GM20431 (cell line): ENCODE measurements at regions not wholly inside any gene's neighbourhood (a gene's known extent, or its start where the extent isn't known, plus 50 kb on each side); places are given as distances from the start of the nearest gene placed in this dataset.
"Not testable (repeated sequence)": the region's sequence is repeated elsewhere in the genome, so short reads cannot be mapped to it uniquely, and the experiment has no call there.

Experiments
- in situ Hi-C: fragments of 300-500 bp; cut with MseI, MboI; formaldehyde crosslinking; loops from one replicate; pipeline ENCODE4 v1.15.0; 2020; ENCODE audit warnings: low sequenced_read_pairs; ENCODE audit not compliant: unreplicated experiment

DNA sequence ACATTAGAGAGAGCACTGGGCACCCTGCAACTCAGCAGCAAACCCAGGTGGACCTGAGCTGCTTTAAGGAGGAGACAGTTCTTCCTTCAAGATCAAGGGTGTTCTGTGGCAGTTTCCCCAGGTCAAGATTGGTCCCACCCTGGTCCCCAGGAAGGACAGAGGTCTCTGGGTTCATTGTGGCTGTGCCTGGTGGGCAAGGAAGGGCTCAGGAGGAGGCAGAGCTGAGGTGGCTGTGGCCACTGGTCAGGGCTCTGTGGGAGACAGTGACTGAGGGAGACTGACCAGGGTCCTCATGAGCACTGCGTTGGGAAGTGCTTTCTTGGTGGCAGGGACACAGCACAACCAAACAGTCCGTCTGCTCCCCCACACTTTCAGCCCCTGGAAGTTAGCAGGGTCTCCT, 141.3 kb downstream of the FCRL5 start:
- in situ Hi-C loops, result no loop called here

DNA sequence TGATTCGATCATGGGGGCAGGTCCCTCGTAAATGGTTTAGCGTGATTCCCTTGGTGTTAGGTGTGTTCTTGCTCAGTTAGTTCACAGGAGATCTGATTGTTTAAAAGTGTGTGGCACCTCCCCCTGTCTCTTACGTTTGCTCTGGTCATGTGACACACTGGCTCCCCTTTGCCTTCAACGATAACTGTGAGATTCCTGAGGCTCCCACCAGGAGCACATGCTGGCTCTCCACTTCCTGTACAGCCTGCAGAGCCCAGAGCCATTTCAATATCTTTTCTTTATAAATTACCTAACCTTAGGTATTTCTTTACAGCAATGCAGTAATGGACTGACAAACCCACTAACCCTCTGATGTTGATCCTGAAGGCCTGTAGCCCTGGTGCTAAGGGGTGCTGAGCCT, 141.9 kb downstream of the FCRL5 start:
- in situ Hi-C loops, result no loop called here

DNA sequence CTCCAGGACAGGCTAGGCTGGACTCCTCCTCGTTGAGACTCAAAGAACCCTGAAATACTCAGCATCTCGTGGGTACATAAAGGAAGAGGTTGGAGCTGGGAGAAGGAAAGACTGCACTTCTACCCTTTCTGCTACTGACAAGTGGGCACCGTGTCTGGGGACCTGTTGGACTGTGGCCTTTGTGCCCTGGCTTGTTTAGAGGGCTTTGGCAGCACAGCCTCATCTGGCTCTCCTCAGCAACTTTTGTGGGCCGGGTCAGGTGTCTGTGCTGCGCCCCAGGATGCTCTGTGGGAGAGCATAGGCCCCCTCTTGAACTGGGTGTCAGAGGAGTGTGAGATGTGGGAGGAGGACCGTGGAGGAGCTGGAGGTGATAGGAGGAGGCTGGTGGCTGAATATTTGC, 142.4 kb downstream of the FCRL5 start:
- in situ Hi-C loops, result no loop called here

DNA sequence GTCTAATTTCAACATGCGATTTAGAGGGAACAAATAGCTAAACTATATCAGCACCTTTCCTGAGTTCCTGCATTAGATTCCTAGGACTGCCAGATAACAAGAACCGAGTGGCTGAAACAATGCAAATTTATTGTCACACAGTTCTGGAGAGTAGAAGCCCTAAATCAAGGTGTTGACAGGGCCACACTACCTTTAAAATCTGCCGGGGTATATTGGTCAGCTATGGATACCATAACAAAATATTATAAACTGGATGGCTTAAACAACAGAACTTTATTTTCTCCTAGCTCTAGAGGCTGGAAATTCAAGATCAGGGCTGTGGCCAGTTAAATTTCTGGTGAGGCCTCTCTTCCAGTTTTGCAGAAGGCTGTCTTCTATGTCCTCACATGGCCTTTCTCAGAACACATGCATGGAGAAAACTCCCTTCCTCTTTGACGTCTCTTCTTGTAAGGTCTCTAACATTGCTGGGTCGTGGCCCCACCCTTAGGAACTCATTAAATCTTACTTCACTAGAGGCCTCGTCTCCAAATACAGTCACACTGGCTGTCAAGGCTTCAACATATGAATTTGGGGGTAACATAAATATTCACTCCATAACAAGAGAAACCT, 144.3 kb downstream of the FCRL5 start:
- in situ Hi-C loops, result no loop called here

DNA sequence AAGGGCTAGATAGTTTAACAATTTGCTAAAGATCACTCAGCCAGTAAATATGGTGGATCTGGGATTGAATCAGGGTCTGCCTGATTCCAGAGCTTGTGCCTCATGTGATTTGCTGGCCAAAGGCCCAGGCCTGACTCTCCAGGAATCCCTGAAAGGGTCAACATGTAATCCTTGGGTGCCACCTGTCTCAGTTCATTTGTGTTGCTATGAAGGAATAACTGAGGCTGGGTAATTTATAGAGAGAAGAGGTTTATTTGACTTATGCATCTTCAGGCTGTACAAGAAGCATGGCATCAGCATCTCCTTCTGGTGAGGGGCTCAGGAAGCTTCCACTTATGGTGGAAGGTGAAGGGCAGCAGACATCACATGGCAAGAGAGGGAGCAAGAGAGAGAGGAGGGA, 144.9 kb downstream of the FCRL5 start:
- in situ Hi-C loops, result no loop called here

DNA sequence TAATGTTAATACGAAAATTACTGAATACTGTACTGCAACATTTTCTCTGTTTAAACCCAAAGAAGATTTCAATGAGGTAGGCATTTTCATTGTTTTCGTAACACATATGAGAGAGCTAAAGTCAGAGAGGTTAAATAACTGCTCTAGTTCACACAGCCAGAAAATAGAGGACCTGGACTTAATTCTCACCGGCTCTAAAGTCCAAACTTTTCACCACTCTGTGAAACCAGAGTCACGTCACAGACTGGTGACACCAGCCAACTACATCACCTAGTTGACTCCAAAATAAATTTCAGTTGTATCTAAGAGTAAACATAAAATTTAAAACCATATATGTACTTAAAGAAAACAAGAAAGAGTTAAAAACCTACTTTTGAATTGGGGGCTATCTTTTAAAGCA, 146.7 kb downstream of the FCRL5 start:
- in situ Hi-C loops, result no loop called here

DNA sequence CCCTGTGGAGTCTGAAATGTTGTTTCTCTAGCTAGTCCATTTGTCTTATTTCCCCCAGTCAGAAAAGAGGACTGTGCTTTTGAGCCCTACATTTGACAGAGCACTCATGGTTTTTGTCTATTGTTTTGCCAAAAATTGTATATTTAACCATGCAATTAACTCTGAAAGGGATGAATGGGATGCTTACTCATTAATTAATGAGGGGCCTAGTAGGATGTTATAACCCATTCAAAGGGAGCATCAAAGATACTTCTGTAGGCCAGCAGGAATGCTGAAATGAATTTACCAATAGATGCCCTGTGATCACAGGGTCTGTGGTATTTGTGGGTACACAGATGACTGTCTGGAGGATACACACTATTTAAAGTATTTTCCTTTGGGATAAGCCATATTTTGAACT, 147.7 kb downstream of the FCRL5 start:
- in situ Hi-C loops, result no loop called here

DNA sequence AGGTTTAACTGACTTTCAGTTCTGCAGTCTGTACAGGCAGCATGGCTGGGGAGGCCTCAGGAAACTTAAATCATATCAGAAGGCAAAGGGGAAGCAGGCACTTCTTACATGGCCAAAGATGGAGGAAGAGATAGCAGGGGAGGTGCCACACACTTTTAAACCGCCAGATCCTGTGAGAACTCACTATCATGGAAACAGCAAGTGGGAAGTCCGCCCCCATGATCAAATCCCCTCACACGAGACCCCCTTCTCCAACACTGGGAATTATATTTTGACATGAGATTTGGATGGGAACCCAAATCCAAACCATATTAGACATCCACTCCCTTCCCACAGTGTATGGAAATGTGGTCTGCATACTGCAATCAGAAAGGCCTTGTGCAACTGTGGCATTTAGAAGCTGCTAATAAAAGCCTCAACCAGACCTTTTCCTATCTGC, 148.2 kb downstream of the FCRL5 start:
- in situ Hi-C loops, result no loop called here

DNA sequence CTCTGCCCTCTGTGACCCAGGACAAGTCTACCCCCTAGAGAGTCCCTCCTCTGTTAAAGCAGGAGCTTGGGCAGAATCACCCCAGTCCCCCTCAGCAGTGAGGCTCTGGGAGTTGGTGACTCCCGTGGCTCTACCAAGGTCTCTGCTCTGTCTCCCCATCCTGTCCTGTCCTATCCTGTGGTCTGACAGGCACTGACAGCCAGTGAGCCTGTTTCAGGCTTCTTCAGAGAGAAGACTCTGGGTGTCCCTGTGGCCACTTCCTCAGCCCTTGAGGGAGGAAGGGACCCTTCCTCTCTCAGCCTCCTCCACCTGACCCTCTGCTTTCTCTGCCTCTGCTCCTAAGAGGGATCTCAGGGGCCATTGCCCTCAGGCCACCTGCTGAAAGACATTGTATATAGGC, 148.7 kb downstream of the FCRL5 start:
- in situ Hi-C loops, result no loop called here

DNA sequence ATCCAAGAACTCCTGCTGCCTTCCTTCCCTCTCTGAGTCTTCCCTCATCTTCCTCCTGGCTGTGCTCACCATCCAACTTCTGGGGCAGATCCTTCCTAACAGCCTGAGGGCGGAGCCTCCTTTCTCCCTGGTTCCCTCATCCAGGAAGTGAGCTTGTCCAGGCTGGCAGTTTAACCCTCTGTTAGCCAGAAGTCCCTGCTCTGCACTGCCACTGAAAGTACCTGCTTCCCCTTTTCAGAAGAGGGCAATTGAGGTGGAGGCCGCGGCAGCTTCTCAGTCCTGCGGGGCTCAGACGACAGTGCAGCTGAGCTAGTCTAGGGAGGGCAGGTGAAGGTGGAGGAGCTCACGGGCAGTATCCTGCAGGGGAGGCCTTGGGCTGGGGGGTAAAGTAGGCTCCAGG, 149.1 kb downstream of the FCRL5 start:
- in situ Hi-C loops, result no loop called here

DNA sequence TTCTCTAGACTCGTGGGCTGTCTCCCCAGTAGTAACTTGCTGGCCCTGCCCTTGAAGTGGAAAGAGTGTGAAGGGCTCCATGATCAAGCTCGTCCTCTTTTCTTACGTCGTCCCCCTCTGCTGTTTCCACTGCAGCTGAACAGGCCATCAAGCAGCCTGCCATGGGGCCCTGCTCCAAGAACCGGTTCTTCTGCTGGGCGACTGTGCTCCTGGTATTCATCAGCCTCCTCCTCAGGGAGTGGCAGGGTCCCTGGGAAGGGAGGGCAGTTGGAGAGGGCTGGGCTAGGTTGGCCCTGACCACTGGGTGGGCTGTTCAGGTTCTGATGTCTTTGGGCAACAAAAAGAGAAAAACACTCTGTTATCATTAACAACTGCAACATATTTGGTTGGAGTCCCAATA, 151.5 kb downstream of the FCRL5 start:
- in situ Hi-C loops, result no loop called here

DNA sequence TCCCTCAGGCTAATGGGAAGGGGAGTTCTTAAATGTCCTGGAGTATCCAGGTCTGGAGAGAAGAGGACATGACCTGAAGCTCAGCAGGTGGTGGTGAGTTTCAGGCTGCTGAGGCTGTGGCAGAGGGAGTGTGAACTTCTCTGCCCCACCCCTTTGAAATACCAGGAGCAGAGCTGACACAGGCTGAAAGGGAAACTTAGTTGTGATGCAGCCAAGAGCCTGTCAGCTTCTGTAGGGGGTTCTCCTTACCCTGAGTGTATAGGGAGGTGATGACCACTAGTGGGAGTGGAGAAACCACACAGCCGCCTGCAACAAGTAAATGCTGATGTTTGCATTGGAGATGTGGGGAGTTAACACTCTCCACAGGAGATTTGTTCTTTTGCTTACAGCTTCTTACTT, 152.3 kb downstream of the FCRL5 start:
- in situ Hi-C loops, result no loop called here

DNA sequence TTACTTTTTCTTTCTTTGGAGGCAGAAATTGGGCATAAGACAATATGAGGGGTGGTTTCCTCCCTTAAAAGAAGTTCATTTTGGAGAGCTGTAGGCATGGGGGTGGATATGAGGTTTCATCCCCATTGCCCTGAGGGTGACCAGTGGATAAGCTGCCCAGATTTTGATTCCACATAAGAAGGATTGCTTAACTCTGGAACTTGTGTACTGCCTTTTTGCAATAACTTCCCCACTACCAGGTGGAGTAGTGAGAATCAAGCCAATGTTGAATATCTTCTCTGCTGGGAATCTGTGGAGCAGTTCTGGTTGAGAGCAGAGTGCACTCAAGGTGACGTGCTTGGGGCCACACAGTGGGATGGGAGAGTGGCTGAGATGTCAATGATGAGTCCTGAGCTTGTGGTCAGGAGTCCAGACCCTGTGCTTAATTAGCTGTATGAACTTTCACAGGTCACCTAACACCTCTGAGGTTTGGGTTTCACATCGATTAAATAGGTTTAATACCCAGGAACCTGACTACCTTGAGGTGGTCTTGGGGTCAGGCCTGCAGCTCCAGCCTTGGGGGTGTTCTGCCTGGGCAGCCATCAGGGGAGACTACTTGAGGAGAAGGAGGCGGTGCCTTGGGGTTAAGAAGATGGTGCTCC, 152.9 kb downstream of the FCRL5 start:
- in situ Hi-C loops, result no loop called here

DNA sequence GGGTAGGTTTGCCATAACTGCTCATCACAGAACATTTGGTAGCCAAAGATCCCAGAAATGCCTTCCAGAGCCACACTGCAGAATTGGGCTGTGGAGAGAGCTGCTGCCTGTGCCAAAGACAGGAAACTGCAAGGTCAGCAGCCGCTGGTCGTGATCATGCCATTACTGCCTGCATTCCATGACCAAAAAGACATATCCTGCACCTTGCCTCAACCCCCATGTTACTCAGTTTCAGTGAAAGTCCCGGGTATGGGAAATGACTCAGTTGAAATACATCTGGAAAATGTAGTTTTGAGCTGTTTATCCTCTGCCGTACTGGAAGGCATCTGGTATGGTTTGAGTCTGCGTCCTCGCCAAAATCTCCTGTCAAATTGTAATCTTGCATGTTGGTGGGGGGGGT, 161.7 kb downstream of the FCRL5 start:
- in situ Hi-C loops, result no loop called here

DNA sequence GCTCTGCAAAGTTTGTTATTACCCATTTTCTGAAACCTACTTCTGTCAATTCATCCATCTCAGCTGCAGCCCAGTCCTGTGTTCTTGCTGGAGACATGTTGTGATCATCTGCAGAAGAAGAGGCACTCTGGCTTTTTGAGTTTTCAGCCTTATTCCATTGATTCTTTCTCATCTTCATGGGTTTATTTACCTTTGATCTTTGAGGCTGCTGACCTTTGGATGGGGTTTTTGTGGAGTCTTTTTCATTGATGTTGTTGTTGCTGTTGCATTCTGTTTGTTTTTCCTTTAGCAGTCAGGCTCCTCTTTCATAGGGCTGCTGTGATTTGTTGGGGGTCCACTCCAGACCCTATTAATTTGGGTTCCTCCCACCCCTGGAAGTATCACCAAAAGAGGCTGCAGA, 164.3 kb downstream of the FCRL5 start:
- in situ Hi-C loops, result no loop called here

DNA sequence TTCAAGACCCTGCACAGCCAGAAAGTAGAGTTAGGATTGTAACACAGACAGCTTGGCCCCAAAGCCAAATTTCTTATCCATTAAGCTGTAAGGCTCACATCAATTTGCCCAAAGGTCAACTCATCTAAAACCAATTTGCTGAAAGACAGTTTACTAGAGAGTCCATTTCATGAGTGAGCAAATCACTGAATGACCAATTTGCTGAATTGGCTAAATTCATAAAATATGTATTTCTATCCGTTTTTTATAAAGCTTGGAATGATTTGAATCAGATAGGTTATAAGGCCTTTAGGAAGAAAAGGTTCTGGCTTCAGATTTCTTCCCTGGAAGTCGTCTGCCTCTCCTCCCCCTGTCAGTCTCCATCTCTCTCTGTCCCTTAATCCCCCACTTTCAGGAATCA, 168.1 kb downstream of the FCRL5 start:
- in situ Hi-C loops, result no loop called here

DNA sequence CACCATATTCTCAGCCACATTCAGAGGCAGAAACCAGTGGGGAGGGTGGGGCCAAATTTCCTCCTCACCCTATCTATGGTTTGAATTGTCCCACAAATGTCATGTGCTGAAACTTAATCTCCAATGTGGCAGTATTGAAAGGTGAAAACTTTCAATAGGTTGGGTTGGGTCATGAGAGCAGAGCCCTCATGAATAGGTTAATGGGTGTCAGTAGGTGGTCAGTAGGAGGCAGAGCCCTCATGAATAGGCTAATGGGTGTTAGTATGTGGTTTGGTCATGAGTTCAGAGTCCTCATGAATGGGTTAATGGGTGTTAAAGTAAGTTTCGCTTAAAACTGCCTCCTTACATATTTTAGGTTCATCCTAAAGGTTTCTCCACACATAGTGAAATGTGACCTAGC, 170.0 kb downstream of the FCRL5 start:
- in situ Hi-C loops, result no loop called here

DNA sequence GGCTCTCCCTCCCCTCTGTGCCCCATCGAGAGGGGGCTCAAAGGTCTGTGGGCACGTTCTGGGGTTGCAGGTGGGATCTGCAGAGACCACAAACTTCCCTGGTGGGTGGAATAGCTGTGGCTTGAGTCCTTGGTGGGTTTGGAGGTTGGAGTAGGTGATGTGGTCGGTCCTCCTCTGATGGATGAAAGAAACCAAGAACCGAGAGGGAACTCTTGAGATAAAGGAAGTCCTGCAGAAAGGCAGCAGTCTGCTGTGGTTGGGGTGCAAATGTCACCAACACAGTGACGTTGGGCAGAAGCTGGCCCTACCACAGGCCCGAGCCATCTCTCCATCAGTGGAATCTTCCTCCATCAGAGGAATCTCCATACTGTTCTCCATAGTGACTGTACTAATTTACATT, 171.8 kb downstream of the FCRL5 start:
- in situ Hi-C loops, result no loop called here

DNA sequence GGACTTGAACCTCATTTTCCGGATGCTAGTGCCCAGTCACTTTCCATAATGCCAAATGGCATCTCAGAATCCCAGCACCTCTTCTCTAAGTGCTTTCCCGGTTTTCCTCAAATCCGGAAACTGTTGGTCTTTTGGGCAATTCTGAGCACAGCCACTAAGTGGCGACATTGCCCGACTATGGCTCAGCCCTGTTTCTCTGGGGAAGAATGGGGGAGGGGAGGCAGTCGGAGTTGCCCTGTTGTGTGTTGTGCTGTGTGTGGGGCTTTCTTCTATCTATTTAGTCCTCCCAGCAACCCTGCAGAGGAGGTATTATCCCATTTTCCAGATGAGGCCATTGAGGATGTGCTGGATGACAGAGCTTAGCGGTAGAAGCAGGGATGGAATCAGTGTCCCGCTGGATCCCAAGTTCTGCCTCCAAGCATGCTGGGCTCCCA, 175.0 kb downstream of the FCRL5 start:
- in situ Hi-C loops, result not testable (repeated sequence)

DNA sequence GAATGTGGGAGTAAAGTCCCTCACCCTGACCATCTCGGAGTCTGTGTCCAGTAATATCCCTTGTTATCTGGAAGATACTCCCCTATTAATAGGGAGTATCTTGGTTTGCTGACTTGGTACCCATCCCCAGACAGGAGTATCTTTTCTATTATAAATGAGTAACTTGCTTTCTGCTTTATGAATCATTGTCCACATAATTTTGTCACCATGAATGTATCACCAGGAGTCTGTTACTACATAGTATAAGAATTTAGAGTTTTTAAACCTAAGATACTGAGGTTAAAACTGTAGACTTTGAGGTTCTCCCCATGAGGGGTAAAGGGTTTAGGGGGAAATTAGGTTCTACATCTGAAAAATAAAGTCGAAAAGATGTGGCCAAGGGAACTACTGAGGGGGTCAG, 175.6 kb downstream of the FCRL5 start:
- in situ Hi-C loops, result no loop called here

DNA sequence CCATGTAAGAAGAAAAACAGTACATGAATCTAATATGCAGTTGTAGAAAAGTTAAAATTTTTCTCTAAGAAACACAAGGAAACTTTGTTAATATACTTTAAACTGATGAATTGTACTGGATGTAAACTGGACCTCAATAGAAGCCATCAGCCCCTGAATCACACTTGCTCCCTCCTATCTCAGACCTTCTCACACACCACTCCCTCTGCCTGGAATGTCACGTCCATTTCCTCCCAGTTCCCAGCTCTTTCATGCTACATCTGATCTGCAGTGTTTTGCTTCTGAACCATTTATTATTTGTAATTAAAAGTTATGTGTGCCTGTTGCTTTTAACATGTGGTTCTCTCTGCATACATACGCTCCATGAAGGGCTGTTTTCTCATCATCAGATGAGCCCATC, 180.0 kb downstream of the FCRL5 start:
- in situ Hi-C loops, result loop anchor here (25.0 kb wide), 1 partner anchor 185 kb away; no protein-coding TSS in a partner anchor

DNA sequence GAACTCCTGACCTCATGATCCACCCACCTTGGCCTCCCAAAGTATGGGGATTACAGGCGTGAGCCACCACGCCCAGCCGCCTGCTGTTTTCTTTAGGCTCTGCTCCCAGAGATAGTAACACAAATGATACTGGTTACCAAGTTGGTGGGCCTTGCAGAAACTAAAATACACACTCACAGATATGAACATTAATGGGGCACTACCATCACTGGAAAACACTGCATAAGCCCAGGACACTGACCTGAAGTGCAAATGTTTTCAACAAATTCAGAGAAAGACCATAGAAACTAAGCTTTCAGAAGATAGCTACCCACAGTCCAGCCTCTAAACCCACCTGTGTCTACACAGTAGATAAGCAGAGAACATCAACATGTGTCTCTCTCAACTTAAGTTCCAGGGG, 180.5 kb downstream of the FCRL5 start:
- in situ Hi-C loops, result loop anchor here (25.0 kb wide), 1 partner anchor 185 kb away; no protein-coding TSS in a partner anchor
